LNCAP (cell line): ENCODE measurements at regions not wholly inside any gene's neighbourhood (a gene's known extent, or its start where the extent isn't known, plus 50 kb on each side); places are given as distances from the start of the nearest gene placed in this dataset.

ENCODE experiments used
- CTCF ChIP-seq: fragments of 450-650 bp; IDR thresholded peaks from 2 replicates; pipeline ENCODE4 v1.5.1; 2017; ENCODE audit warnings: mild to moderate bottlenecking

GRCh38 chr21:41647806-41648561, 118.9 kb downstream of the RIPK4 start:
- no peak for TF ChIP-seq CTCF

- no peak for TF ChIP-seq CTCF
Measured at GRCh38 chr21:41643246-41643966, 123.4 kb downstream of the RIPK4 start.

- TF ChIP-seq CTCF = no peak
Measured at GRCh38 chr21:41641821-41642701, 124.8 kb downstream of the RIPK4 start.

GRCh38 chr21:41641510-41641815, 125.4 kb downstream of the RIPK4 start:
- TF ChIP-seq CTCF = no peak

- no peak for TF ChIP-seq CTCF
Measured at GRCh38 chr21:41640748-41641509, 125.9 kb downstream of the RIPK4 start.

GRCh38 chr21:41639766-41640165, 127.1 kb downstream of the RIPK4 start:
- TF ChIP-seq CTCF = no peak

GRCh38 chr21:41639336-41639735, 127.5 kb downstream of the RIPK4 start:
- no peak for TF ChIP-seq CTCF
